ENCODE measurements at regions not wholly inside any gene's neighbourhood (a gene's known extent, or its start where the extent isn't known, plus 50 kb on each side); places are given as distances from the start of the nearest gene placed in this dataset.

DNA sequence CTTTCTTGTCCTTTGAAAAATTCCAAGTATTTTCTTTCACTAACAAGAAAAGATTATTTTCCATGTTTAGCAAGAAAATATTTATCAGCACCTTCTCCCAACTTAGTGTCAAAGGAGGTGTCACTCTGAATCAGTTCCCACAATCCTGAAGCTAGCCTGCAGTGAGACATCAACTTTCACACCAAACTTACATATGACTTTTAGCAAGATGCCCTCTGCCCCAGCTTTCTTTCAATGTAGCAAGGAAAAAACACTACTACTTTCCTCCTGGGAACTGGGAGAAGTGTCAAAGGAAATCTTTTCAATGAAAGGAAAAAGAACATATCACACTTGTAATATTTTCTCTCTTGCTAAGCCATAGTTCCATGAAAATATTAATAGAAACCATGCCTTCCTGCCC lies 50.9 kb upstream of the PALMD start:
- DNase-seq (ENCODE audit: low spot score): no peak
- intact Hi-C loops (cut with DNase I): no loop called here

DNA sequence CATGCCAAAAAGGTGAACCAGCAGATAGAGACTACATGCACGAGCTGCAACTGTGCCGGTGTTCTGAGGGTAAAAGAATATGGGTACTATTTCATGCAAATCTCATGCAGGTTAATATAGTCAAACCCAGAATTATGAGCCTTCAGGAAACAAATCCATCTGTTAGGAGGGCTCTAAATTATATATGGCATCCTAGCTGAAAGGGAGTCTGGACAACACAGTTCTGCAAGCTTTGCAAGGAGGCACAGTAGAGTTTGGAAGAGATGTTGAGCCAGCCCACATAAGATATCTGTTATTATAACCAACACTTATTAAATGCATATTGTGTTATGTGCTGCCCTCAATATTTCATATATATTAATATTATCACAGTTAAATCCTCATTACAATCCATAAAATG lies 50.5 kb upstream of the PALMD start:
- no peak for DNase-seq (ENCODE audit: low spot score)
- intact Hi-C loops (cut with DNase I): no loop called here
